BLaER1 (cell line): ENCODE measurements at regions not wholly inside any gene's neighbourhood (a gene's known extent, or its start where the extent isn't known, plus 50 kb on each side); places are given as distances from the start of the nearest gene placed in this dataset.

Experiments
- H3K27ac ChIP-seq: shearing (Covaris generic); formaldehyde crosslinking; 2 replicates; pipeline ENCODE4 v1.8.1; 2022
- H3K27me3 ChIP-seq: shearing (Covaris generic); formaldehyde crosslinking; 2 replicates; pipeline ENCODE4 v1.8.1; 2022
- H3K36me3 ChIP-seq: shearing (Covaris generic); formaldehyde crosslinking; 2 replicates; pipeline ENCODE4 v1.8.1; 2022
- H3K4me1 ChIP-seq: shearing (Covaris generic); formaldehyde crosslinking; 2 replicates; pipeline ENCODE4 v1.8.1; 2022
- H3K4me2 ChIP-seq: shearing (Covaris generic); formaldehyde crosslinking; 2 replicates; pipeline ENCODE4 v1.8.1; 2022
- H3K4me3 ChIP-seq: shearing (Covaris generic); formaldehyde crosslinking; 2 replicates; pipeline ENCODE4 v1.8.1; 2022
- H3K9ac ChIP-seq: shearing (Covaris generic); formaldehyde crosslinking; 2 replicates; pipeline ENCODE4 v1.8.1; 2022
- H3K9me3 ChIP-seq: shearing (Covaris generic); formaldehyde crosslinking; 2 replicates; pipeline ENCODE4 v1.8.1; 2022
- H4K20me1 ChIP-seq: shearing (Covaris generic); formaldehyde crosslinking; 2 replicates; pipeline ENCODE4 v1.8.1; 2022
- Cebpa-rat ChIP-seq: shearing (Covaris generic); IDR thresholded peaks from 2 replicates; pipeline ENCODE4 v1.8.1; 2022

DNA sequence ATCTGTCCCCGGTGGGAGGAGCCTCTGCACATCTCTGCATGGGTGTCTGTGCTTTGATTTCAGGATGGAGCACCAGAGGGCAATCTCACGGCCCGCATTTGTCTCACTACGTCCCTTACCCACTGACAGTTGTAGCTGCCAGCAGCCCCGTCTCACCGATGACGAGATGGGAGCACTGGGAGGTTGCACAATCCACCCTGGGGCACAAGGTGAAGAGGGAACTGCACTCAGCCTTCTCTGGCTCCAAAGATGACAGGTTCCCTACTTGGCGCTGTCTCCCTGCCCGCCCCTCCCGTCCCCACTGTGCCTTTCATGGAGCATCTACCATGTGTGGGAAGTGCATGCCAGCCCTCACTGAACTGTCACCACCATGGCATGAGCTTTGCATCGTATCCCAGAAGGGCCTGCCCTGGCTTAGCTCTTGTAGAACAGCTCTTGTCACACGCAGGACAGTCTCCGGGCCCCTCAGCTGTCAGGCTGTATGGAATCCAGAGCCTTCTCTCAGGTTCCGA lies 99.9 kb upstream of the PMEPA1 start:
- Histone ChIP-seq H4K20me1 (peaks cover 13% of the 10 kb centered on the region), H3K9ac (no peak overlapping the region), H3K4me3 (no peak overlapping the region), H3K9me3 (no peaks in the 10 kb centered on the region), H3K36me3 (no peaks in the 10 kb centered on the region), H3K4me1 (peaks cover 35% of the 10 kb centered on the region), H3K27me3 (no peaks in the 10 kb centered on the region), H3K27ac (no peak overlapping the region), H3K4me2 (no peak overlapping the region)
- TF ChIP-seq Cebpa-rat = no peak

DNA sequence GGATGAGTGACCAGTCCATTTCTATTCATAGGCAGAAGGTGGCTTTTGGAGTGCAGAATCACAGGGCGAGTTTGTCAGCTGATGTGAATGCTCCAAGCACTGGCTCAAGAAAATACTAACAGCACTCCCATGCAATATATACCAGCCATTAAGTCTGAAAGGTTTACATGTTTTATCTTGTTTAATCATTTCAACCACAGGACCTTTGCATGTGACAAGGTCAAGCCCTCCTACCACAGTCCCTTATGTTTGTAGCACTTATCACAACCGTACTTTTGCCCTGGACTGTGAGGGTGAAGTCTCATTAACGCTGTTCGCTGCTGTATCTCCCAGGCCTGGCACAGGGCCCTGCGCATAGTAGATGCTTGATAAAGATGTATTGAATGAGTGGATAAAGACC lies 99.3 kb upstream of the PMEPA1 start:
- no peak for TF ChIP-seq Cebpa-rat
- no peak overlapping the region for H3K9ac ChIP-seq
- no peaks in the 10 kb centered on the region for H3K36me3 ChIP-seq
- peaks cover 13% of the 10 kb centered on the region for H4K20me1 ChIP-seq
- no peaks in the 10 kb centered on the region for H3K9me3 ChIP-seq
- H3K4me1 ChIP-seq = peaks cover 30% of the 10 kb centered on the region
- H3K4me3 ChIP-seq = no peak overlapping the region
- no peak overlapping the region for H3K27ac ChIP-seq
- H3K4me2 ChIP-seq = no peak overlapping the region
- no peaks in the 10 kb centered on the region for H3K27me3 ChIP-seq

DNA sequence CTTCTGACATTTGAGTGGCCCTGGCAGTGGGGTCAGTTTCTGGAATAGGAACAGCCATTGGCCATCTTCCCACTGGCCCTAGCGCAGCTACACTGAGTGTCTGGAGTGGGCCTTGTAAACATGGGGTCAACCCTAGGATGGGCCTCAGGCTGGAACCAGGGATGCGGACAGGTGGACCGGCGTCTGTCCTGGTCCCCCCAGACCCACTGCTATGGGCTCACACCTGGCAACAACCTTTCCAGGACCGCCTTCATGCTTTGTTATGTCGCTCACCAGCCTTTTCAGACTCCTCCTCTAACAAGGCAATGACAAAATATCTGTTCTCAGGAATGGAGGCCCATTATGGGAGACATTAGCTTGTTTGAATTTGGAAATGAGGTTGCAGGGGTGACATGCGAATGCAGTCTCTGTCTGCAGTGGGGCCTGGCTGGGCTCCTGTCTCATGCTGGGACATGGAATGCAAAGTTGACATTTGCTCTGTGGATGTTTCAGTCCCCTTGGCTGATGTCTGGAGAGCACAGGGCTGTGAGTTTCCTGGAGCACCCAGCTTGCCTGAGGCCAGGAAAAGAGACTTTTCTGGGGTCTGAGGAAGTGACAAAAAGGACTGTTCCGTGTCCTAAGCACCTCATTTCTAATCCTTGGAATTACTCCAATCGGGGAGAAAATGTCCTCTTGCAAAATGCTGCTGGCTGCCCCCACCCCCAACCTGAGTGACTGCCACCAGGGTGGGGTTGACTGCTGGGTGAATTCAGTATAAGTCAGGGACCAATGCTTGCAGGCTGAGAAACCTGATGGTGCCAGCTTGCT lies 98.7 kb upstream of the PMEPA1 start:
- Histone ChIP-seq H3K4me2 (no peak overlapping the region), H3K36me3 (no peaks in the 10 kb centered on the region), H3K4me3 (no peak overlapping the region), H4K20me1 (peaks cover 7% of the 10 kb centered on the region; the same call in 1 of the 2 replicates), H3K9me3 (no peaks in the 10 kb centered on the region), H3K27ac (no peak overlapping the region), H3K4me1 (peaks cover 23% of the 10 kb centered on the region), H3K27me3 (no peaks in the 10 kb centered on the region), H3K9ac (no peak overlapping the region)
- no peak for TF ChIP-seq Cebpa-rat

DNA sequence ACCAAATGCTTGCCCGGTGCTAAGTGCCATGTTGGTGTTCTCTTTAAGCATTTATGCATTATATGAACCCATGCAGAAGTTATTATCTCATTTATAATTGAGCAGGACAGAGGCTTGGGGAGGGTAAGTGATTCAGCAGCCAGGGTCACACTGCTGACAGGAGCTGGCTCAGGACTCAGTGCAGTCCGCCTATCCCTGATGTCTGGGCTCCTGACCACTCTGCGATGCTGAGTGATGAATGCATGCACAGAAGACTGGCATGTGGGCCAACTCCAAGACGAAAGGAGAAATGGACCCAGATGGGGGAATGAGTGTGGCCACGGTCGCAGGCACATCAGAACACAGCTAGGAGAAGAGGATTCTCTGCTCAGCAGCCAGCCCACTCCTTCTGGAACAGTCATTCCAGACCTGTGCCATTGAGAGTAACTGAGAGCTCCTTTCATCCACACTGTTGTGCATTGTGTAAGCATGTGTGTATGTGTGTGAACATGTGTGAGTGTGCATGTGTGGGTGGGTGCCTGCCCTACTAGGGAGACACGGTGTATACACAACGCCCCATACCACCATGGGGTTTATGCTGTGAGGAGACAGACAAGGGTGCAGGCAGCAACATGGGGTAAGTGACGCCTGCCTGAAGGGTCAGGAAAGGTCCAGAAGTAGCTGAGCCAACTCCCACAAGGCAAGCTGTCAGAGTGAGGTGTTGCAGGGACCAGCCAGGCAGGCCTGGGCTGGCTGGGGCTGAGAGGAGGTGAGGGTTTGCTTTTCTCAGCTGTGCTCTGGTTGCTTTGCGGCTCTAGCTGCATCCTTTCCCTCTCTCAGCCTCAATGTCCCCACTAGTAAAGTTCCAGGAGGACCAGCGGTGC lies 97.8 kb upstream of the PMEPA1 start:
- Histone ChIP-seq H3K4me1 (peaks cover 14% of the 10 kb centered on the region), H3K27me3 (no peaks in the 10 kb centered on the region), H3K9me3 (no peaks in the 10 kb centered on the region), H3K27ac (no peak overlapping the region), H3K36me3 (no peaks in the 10 kb centered on the region), H3K4me3 (no peak overlapping the region), H4K20me1 (no peaks in the 10 kb centered on the region), H3K9ac (no peak overlapping the region), H3K4me2 (no peak overlapping the region)
- TF ChIP-seq Cebpa-rat = no peak

DNA sequence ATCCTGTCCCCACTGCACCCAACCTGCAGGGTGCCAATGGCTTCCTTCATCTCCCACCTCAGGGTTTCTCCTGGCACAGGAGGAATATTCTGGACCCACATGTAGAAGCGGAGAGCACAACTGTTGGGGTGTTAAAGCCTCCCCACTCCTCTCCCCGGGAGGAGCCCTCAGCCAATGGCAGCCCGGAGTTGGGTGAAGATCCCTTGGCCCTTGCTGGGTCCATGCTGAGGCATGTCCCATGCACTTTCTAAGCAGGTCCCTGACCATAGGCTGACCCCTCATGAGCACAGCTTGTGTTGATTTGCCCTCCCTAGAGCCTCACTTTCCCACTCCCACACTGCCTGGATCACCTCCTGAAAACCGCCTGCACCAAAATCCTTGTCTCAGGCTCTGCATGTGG lies 97.2 kb upstream of the PMEPA1 start:
- Histone ChIP-seq H3K4me1 (peaks cover 16% of the 10 kb centered on the region), H3K4me3 (no peak overlapping the region), H3K9me3 (no peaks in the 10 kb centered on the region), H4K20me1 (no peaks in the 10 kb centered on the region), H3K9ac (no peak overlapping the region), H3K27ac (no peak overlapping the region), H3K4me2 (no peak overlapping the region), H3K27me3 (no peaks in the 10 kb centered on the region), H3K36me3 (no peaks in the 10 kb centered on the region)
- TF ChIP-seq Cebpa-rat = no peak

DNA sequence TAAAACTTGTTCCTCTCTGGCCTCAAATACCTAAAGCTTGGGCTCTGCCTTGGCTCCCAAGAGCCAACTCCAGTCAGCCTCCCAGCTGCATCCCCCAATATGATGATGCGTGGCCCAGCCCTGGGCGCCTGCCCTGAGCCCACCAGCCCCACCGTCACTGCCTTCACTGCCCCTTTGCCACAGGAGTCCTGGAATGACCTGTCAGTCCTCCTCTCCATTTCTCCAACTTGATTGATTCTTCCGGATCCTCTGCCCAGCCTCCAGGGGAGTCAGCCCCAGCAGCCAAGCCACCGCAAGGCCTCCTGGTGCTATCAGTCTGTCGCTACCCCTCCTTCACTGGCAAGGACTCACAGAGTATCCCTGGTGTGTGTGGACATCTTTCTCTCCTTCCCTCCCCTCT lies 96.7 kb upstream of the PMEPA1 start:
- Histone ChIP-seq H4K20me1 (no peaks in the 10 kb centered on the region), H3K4me1 (peaks cover 17% of the 10 kb centered on the region), H3K9me3 (no peaks in the 10 kb centered on the region), H3K9ac (no peak overlapping the region), H3K27me3 (no peaks in the 10 kb centered on the region), H3K36me3 (no peaks in the 10 kb centered on the region), H3K4me3 (no peak overlapping the region), H3K27ac (no peak overlapping the region), H3K4me2 (no peak overlapping the region)
- TF ChIP-seq Cebpa-rat = no peak

DNA sequence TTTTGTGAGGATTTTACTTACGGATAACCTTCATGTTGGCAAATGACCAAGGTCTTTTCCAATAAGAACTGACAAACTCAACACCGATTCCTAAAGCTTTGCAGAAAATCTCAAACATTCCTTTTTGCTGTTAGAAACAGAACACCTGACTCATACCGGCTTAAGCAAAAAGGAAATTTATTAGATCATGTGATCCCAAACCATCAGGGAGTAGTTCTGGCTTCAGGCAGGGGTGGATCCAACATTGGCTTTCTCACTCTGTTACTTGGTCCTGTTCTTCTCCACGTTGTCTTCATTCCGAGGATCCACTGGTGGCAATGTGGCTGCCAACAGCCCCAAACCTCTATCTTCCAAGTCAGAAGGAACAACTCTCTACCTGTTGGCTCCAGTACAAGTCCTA lies 95.9 kb upstream of the PMEPA1 start:
- Histone ChIP-seq H4K20me1 (no peaks in the 10 kb centered on the region), H3K4me1 (peaks cover 18% of the 10 kb centered on the region), H3K27me3 (no peaks in the 10 kb centered on the region), H3K9me3 (no peaks in the 10 kb centered on the region), H3K27ac (no peak overlapping the region), H3K9ac (no peak overlapping the region), H3K36me3 (no peaks in the 10 kb centered on the region), H3K4me3 (no peak overlapping the region), H3K4me2 (no peak overlapping the region)
- TF ChIP-seq Cebpa-rat = no peak

DNA sequence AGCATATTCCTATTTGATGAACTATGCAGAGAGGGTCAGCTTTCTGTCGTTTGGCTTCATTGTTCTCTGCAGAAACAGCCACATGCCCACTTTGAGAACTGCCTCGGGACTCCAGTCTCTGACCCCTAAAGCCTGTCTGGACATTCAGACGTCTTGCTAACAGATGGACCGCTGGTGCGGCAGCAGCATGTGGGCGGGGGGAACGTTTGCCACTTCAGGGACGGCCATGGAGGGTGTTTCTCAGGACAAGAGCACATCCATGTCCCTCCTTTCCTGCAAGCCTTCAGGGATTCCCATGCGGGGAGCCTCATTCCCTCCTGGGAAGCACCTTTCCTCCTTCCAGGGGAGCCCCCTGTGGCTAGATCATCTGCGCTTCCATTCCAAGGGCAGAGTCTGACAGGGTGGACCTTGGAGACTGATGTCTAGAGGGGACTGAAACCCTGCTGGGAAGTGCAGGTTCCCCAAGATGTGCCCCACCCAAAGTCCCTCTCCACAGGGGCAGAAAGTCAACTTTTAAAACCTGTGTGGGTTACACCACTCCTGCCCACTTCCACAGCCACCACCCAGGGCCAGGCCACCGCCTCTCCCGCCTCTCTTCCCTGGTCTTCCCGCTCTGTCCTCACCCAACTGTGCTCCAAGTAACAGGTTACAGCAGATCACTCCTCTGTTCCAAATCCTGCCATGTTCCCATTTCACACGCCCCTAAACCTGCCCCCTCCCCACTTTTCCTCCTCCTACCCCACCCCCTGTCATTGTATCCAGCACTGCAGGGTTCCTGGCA lies 94.8 kb upstream of the PMEPA1 start:
- H3K27ac ChIP-seq = no peak overlapping the region
- H3K9me3 ChIP-seq = no peaks in the 10 kb centered on the region
- no peak overlapping the region for H3K4me2 ChIP-seq
- TF ChIP-seq Cebpa-rat = no peak
- no peak overlapping the region for H3K4me3 ChIP-seq
- no peaks in the 10 kb centered on the region for H4K20me1 ChIP-seq
- H3K9ac ChIP-seq = no peak overlapping the region
- H3K4me1 ChIP-seq = peaks cover 20% of the 10 kb centered on the region
- no peaks in the 10 kb centered on the region for H3K36me3 ChIP-seq
- no peaks in the 10 kb centered on the region for H3K27me3 ChIP-seq

DNA sequence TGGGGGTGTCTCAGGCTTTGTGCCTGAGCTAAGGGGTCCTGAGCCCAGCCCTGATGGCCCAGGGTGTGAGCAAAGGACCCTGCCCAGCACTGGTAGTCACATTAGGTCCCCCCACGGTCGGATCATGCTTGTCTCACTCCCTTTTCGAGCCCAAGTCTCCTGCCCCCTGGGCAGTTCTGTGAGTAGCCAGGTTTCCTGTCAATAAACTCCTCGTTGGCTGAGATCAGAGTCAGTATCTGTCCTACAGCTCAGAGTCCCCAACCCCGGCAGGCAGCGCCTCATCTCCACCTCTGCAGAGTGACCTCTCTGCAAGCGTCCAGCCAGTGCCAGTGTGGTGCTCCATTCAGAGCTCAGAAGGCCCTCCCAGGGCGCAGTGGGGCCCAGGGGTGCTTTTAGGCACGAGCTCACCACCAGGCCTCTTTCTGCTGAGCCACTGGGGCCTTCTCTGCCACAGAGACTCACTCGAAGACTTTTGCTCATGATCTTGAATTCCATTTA lies 93.7 kb upstream of the PMEPA1 start:
- H3K9ac ChIP-seq = no peak overlapping the region
- H3K4me3 ChIP-seq = no peak overlapping the region
- H3K27me3 ChIP-seq = no peaks in the 10 kb centered on the region
- H4K20me1 ChIP-seq = no peaks in the 10 kb centered on the region
- no peak overlapping the region for H3K4me2 ChIP-seq
- no peaks in the 10 kb centered on the region for H3K36me3 ChIP-seq
- TF ChIP-seq Cebpa-rat = no peak
- H3K27ac ChIP-seq = no peak overlapping the region
- no peaks in the 10 kb centered on the region for H3K9me3 ChIP-seq
- peaks cover 20% of the 10 kb centered on the region for H3K4me1 ChIP-seq
